Breast epithelium (tissue), 4 donors: ENCODE measurements at regions not wholly inside any gene's neighbourhood (a gene's known extent, or its start where the extent isn't known, plus 50 kb on each side); places are given as distances from the start of the nearest gene placed in this dataset.

Experiments
- DNase-seq, 2 donors: peaks; one replicate each; pipeline ENCODE4 v3.0.0-alpha.2; 2019; ENCODE audit warnings: low spot score in 2 of 2
- H3K27ac ChIP-seq, 2 donors: fragments of 200-600 bp; sonication (generic) in 1 of 2; one replicate each; pipeline ENCODE4 v1.5.1; 2016 to 2019; ENCODE audit warnings: mild to moderate bottlenecking in 1 of 2
- H3K27me3 ChIP-seq, 2 donors: fragments of 200-600 bp; sonication (generic) in 1 of 2; one replicate each; pipeline versions ENCODE4 v1.5.1 to v1.6.0; 2017 to 2019; ENCODE audit warnings: control low read depth in 1 of 2, mild to moderate bottlenecking in 1 of 2
- H3K36me3 ChIP-seq: fragments of 200-600 bp; one replicate; pipeline ENCODE4 v1.5.1; 2019
- H3K4me1 ChIP-seq, 2 donors: fragments of 200-600 bp; sonication (generic); one replicate each; pipeline ENCODE4 v1.5.1; 2016 to 2019; ENCODE audit warnings: control low read depth in 1 of 2
- H3K4me3 ChIP-seq, 3 donors: fragments of 200-600 bp; sonication (generic); 1 replicate in 2 of 3; 2 replicates in 1 of 3; pipeline ENCODE4 v1.5.1; 2016 to 2019; ENCODE audit warnings: mild to moderate bottlenecking in 3 of 3, moderate library complexity in 2 of 3
- H3K9me3 ChIP-seq, 2 donors: fragments of 200-600 bp; sonication (generic) in 1 of 2; one replicate each; pipeline ENCODE4 v1.5.1; 2016 to 2019; ENCODE audit warnings: control low read depth in 1 of 2
- CTCF ChIP-seq, 3 donors: fragments of 450-650 bp; IDR thresholded peaks; one replicate each; pipeline ENCODE4 v1.5.1; 2016 to 2017; ENCODE audit warnings: antibody characterized with exemption in 3 of 3, mild to moderate bottlenecking in 3 of 3, moderate library complexity in 3 of 3
- POLR2A ChIP-seq: fragments of 450-650 bp; IDR thresholded peaks from one replicate; pipeline ENCODE4 v1.6.1; 2016; ENCODE audit warnings: antibody characterized with exemption, mild to moderate bottlenecking, moderate library complexity
- POLR2AphosphoS5 ChIP-seq, 3 donors: sonication (generic); formaldehyde crosslinking; IDR thresholded peaks; one replicate each; pipeline ENCODE4 v1.6.1; 2017; ENCODE audit warnings: antibody characterized with exemption in 3 of 3
- intact Hi-C: fragments of 100-400 bp; cut with DNase I; formaldehyde crosslinking; loops from one replicate; pipeline ENCODE4 v1.15.1; 2023; ENCODE audit warnings: low total_unique reads

- Histone ChIP-seq H3K27me3 (no peaks in the 10 kb centered on the region), H3K27ac (no peak overlapping the region), H3K4me3 (no peak overlapping the region), H3K36me3 (no peaks in the 10 kb centered on the region), H3K9me3 (peaks cover 0 to 8% of the 10 kb centered on the region in 2 donors), H3K4me1 (no peaks in the 10 kb centered on the region)
- intact Hi-C loops: no loop called here
- no peak for TF ChIP-seq CTCF (IDR thresholded peaks at IDR 0.05)
- no peak for DNase-seq
Observed at GRCh38 chr6:19175023-19175422, 662.1 kb upstream of the ID4 start.

DNA sequence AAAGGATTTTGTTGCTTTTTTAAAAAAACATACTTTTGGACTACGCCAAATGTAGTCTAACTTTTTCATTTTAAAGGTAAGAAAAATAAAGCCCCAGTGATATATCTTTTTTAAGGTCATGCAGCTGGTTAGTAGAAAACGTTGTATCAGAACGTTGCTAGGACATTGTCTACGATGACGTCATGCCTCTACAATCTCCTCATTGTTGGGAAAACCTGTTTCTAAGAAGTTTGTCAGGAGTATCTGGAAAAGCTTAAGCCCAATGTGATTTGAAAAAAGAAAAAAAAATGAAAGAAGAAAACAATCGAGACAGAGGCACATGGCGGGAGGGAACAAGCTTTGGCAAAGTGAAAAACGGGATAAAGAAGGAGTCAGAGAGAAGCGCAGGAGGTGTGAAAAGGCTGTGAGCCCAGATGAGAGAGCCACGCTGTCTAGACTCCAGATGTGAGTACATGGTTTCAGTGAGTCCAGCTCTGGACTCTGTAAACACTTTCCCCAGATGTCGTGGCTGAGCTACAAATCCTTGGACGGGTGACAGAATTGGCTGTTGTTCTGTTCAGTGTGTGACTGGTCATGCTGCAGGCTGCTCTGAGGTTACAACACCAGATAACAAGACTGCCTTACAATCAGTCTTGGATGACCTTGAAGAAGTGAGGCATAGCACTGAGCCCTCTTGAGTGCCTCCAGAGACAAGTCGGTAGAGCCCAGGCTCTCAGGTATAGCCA lies 656.7 kb upstream of the ID4 start:
- no peak overlapping the region for H3K4me3 ChIP-seq
- H3K27ac ChIP-seq: peak overlapping the region; percentile 36 to 48
- H3K4me1 ChIP-seq: no peaks in the 10 kb centered on the region

DNA sequence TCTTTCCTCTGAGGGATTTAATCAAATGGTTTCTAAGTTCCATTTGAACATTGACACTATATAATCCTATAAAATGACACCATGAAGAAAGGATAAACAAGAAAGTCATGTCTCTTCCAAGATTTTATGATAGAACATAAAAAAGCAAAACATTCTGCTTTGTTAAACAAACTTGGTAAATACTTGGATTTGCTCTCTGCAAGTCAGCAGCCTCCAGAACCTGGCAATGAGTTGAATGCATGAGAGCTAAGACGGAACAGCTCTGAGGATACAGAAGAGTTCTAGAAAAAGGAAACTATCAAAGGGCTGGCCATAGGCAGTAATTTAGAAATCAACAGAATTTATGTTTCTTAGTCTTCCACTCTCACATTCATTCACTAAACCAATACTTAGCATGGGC lies 656.0 kb upstream of the ID4 start:
- H3K27me3 ChIP-seq: no peaks in the 10 kb centered on the region
- intact Hi-C loops: no loop called here
- H3K36me3 ChIP-seq: no peaks in the 10 kb centered on the region
- no peak for TF ChIP-seq CTCF (IDR thresholded peaks at IDR 0.05)
- no peaks in the 10 kb centered on the region for H3K4me1 ChIP-seq
- peaks cover 0 to 8% of the 10 kb centered on the region in 2 donors for H3K9me3 ChIP-seq
- peak overlapping the region; percentile 36 to 48 for H3K27ac ChIP-seq
- H3K4me3 ChIP-seq: no peak overlapping the region
- DNase-seq: no peak

More for the DNA sequence above, 656.7 kb upstream of the ID4 start:
- Histone ChIP-seq H3K9me3 (peaks cover 0 to 8% of the 10 kb centered on the region in 2 donors), H3K36me3 (no peaks in the 10 kb centered on the region), H3K27me3 (no peaks in the 10 kb centered on the region)
- peak in 1 of 2 donors; percentile 53 for DNase-seq
- TF ChIP-seq CTCF (IDR thresholded peaks at IDR 0.05) (no peak), POLR2AphosphoS5 (IDR thresholded peaks at IDR 0.05) (peak; percentile 53 to 89 (median 61)), POLR2A (no peak)
- intact Hi-C loops: no loop called here

DNA sequence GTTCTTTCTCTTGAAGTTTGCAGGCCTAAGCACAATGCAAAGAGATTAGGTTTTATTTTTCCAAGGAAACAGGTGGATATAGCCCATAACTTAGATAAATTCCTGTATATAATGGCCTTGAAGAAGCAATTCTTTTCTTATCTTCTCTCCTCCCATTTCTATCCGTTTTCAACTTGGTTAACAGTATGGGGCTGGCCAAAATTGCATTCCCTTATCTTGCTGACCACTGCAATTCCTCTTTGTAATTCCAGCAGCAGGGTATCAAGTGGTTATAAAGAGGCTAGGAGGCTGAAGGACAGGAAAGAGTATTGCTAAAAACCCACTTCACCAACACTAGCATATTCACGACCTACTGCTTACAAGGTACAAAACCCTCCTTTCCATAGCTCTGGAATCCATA lies 643.5 kb upstream of the ID4 start:
- no peak for DNase-seq
- H3K9me3 ChIP-seq: no peaks in the 10 kb centered on the region
- no peaks in the 10 kb centered on the region for H3K36me3 ChIP-seq
- no peak overlapping the region for H3K4me3 ChIP-seq
- H3K4me1 ChIP-seq: no peaks in the 10 kb centered on the region
- no peaks in the 10 kb centered on the region for H3K27me3 ChIP-seq
- TF ChIP-seq POLR2A (no peak), CTCF (IDR thresholded peaks at IDR 0.05) (no peak), POLR2AphosphoS5 (IDR thresholded peaks at IDR 0.05) (no peak)
- intact Hi-C loops: no loop called here
- H3K27ac ChIP-seq: no peak overlapping the region

DNA sequence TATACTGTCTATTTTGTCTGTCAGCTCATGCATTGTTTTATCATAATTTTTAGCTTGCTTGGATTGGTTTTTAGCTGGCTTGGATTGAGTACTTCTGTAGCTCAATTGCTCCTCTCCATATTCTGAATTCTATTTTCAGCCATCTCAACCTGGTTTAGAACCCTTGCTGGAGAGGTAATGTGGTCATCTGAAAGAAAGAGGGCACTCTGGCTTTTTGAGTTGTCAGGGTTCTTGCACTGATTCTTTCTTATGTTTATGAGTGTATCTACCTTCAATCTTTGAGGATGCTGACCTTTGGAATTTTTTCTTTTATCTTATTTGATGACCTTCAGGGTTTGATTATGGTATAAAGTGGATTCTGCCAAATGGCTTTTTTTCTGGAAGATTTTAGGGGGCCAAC lies 632.7 kb upstream of the ID4 start:
- Histone ChIP-seq H3K36me3 (no peaks in the 10 kb centered on the region), H3K27ac (no peak overlapping the region), H3K27me3 (no peaks in the 10 kb centered on the region), H3K9me3 (no peaks in the 10 kb centered on the region), H3K4me1 (no peaks in the 10 kb centered on the region), H3K4me3 (no peak overlapping the region)
- no peak for DNase-seq
- intact Hi-C loops: no loop called here
- TF ChIP-seq CTCF (IDR thresholded peaks at IDR 0.05) (no peak), POLR2AphosphoS5 (IDR thresholded peaks at IDR 0.05) (no peak), POLR2A (no peak)
